A673 (cell line): ENCODE measurements at regions not wholly inside any gene's neighbourhood (a gene's known extent, or its start where the extent isn't known, plus 50 kb on each side); places are given as distances from the start of the nearest gene placed in this dataset.
"Not testable (repeated sequence)": the region's sequence is repeated elsewhere in the genome, so short reads cannot be mapped to it uniquely, and the experiment has no call there.

Source experiments
- CTCF ChIP-seq: fragments of 300-800, 200-600 bp; sonication (generic); conservative IDR thresholded peaks from 2 replicates; pipeline ENCODE4 v1.5.1; 2017; ENCODE audit warnings: low read depth, mild to moderate bottlenecking, antibody characterized with exemption, low read length, moderate library complexity, mixed read lengths
- EZH2 ChIP-seq: fragments of 200-600 bp; sonication (generic); IDR thresholded peaks from 2 replicates; pipeline ENCODE4 v1.6.1; 2017; ENCODE audit warnings: borderline replicate concordance, low read depth, mild to moderate bottlenecking, mixed read lengths, antibody characterized with exemption, low read length; ENCODE audit not compliant: poor library complexity, severe bottlenecking

GRCh38 chr20:29445050-29445907 lies 1812.2 kb upstream of the DEFB115 start:
- not testable (repeated sequence) for TF ChIP-seq CTCF, EZH2
